DOHH2 (cell line): ENCODE measurements at regions not wholly inside any gene's neighbourhood (a gene's known extent, or its start where the extent isn't known, plus 50 kb on each side); places are given as distances from the start of the nearest gene placed in this dataset.

Source experiments
- CTCF ChIP-seq: fragments of 200-600 bp; sonication (generic); IDR thresholded peaks from one replicate; pipeline ENCODE4 v1.5.1; 2014; ENCODE audit warnings: antibody characterized with exemption, mild to moderate bottlenecking, low read depth, low read length; ENCODE audit not compliant: poor library complexity, severe bottlenecking
- EZH2phosphoT487 ChIP-seq: fragments of 200-600 bp; sonication (generic); IDR thresholded peaks from 2 replicates; pipeline ENCODE4 v1.6.1; 2017; ENCODE audit warnings: borderline replicate concordance, mild to moderate bottlenecking, antibody characterized with exemption, low read length, moderate library complexity, mixed read lengths

GRCh38 chr4:180665994-180666824 lies 1577.0 kb upstream of the TENM3 start:
- TF ChIP-seq CTCF (peak; percentile 75), EZH2phosphoT487 (no peak)
